Liver (tissue), 7 donors: ENCODE measurements at regions not wholly inside any gene's neighbourhood (a gene's known extent, or its start where the extent isn't known, plus 50 kb on each side); places are given as distances from the start of the nearest gene placed in this dataset.

ENCODE experiments used
- DNase-seq: peaks from one replicate; pipeline ENCODE4 v3.0.0-alpha.2; 2017; ENCODE audit warnings: low spot score
- H3K27ac ChIP-seq, 2 donors: one replicate each; pipeline ENCODE4 v1.7.0; 2013; ENCODE audit warnings: inconsistent platforms in 2 of 2, low read length in 2 of 2, control low read depth in 1 of 2, low read depth in 1 of 2, mild to moderate bottlenecking in 1 of 2
- H3K27me3 ChIP-seq, 4 donors: one replicate each; pipeline versions ENCODE4 v1.6.1 to v1.7.0; 2013; ENCODE audit warnings: low read length in 3 of 4, inconsistent platforms in 1 of 4, mild to moderate bottlenecking in 1 of 4, moderate library complexity in 1 of 4; ENCODE audit not compliant: control insufficient read depth in 4 of 4, insufficient read depth in 4 of 4
- H3K36me3 ChIP-seq, 4 donors: one replicate each; pipeline versions ENCODE4 v1.6.1 to v1.7.0; 2013; ENCODE audit warnings: low read length in 3 of 4, mild to moderate bottlenecking in 3 of 4, low read depth in 1 of 4, moderate library complexity in 1 of 4; ENCODE audit not compliant: control insufficient read depth in 4 of 4, insufficient read depth in 3 of 4
- H3K4me1 ChIP-seq, 4 donors: one replicate each; pipeline versions ENCODE4 v1.6.1 to v1.7.0; 2013; ENCODE audit warnings: low read length in 3 of 4, mild to moderate bottlenecking in 3 of 4, moderate library complexity in 1 of 4; ENCODE audit not compliant: control insufficient read depth in 4 of 4, insufficient read depth in 4 of 4
- H3K4me3 ChIP-seq, 3 donors: one replicate each; pipeline versions ENCODE4 v1.6.1 to v1.7.0; 2013; ENCODE audit warnings: low read length in 3 of 3, control low read depth in 1 of 3, low read depth in 1 of 3, mild to moderate bottlenecking in 1 of 3
- H3K9ac ChIP-seq, 2 donors: one replicate each; pipeline ENCODE4 v1.7.0; 2013; ENCODE audit warnings: low read length in 2 of 2, mild to moderate bottlenecking in 2 of 2, moderate library complexity in 2 of 2, control low read depth in 1 of 2, low read depth in 1 of 2
- H3K9me3 ChIP-seq, 4 donors: one replicate each; pipeline versions ENCODE4 v1.6.1 to v1.7.0; 2013; ENCODE audit warnings: low read length in 3 of 4; ENCODE audit not compliant: control insufficient read depth in 4 of 4
- ATF3 ChIP-seq: IDR thresholded peaks from 2 replicates; pipeline ENCODE4 v1.6.1; 2016; ENCODE audit warnings: antibody characterized with exemption
- EGR1 ChIP-seq, 2 donors: IDR thresholded peaks; 2 replicates each; pipeline ENCODE4 v1.6.1; 2016 to 2018; ENCODE audit warnings: antibody characterized with exemption in 2 of 2, low read depth in 2 of 2
- FOXA1 ChIP-seq: IDR thresholded peaks from 2 replicates; pipeline ENCODE4 v1.6.1; 2016; ENCODE audit warnings: antibody characterized with exemption
- FOXA2 ChIP-seq: IDR thresholded peaks from 2 replicates; pipeline ENCODE4 v1.6.1; 2016; ENCODE audit warnings: antibody characterized with exemption
- MAX ChIP-seq: IDR thresholded peaks from 2 replicates; pipeline ENCODE4 v1.6.1; 2016; ENCODE audit warnings: antibody characterized with exemption
- NR2F2 ChIP-seq: IDR thresholded peaks from 2 replicates; pipeline ENCODE4 v1.6.1; 2016; ENCODE audit warnings: antibody characterized with exemption
- RAD21 ChIP-seq, 2 donors: IDR thresholded peaks; 2 replicates each; pipeline ENCODE4 v1.6.1; 2016; ENCODE audit warnings: antibody characterized with exemption in 2 of 2, mild to moderate bottlenecking in 2 of 2
- REST ChIP-seq: IDR thresholded peaks from 2 replicates; pipeline ENCODE4 v1.6.1; 2016; ENCODE audit warnings: antibody characterized with exemption, mild to moderate bottlenecking
- RXRA ChIP-seq, 2 donors: IDR thresholded peaks; 2 replicates each; pipeline ENCODE4 v1.6.1; 2017 to 2018; ENCODE audit warnings: antibody characterized with exemption in 2 of 2, mild to moderate bottlenecking in 1 of 2
- ZBTB33 ChIP-seq: IDR thresholded peaks from 2 replicates; pipeline ENCODE4 v1.6.1; 2016; ENCODE audit warnings: antibody characterized with exemption
- WGBS: extraction: QIAGEN DNeasy Blood & Tissue Kit; methylation state at CpG from one replicate; pipeline ENCODE4 v1.1.7; 2013; 5-methylcytosine and 5-hydroxymethylcytosine counted together
- donor health status: healthy.
- donor health status: healthy.
- donor health status: healthy.
- donor health status: healthy.

GRCh38 chr15:26097216-26097615 is 234.1 kb upstream of the ATP10A start:
- no peak for DNase-seq
- WGBS: 87% methylated on average over 6 of the region's 6 CpGs
- TF ChIP-seq RXRA (IDR thresholded peaks at IDR 0.05) (no peak), RAD21 (IDR thresholded peaks at IDR 0.05) (no peak)
- H3K27me3 ChIP-seq: peaks cover 0 to 6% (median 0%) of the 10 kb centered on the region in 4 donors
- H3K4me3 ChIP-seq: no peak overlapping the region
- no peaks in the 10 kb centered on the region for H3K4me1 ChIP-seq
- H3K36me3 ChIP-seq: no peaks in the 10 kb centered on the region
- peaks cover 0 to 3% (median 0%) of the 10 kb centered on the region in 4 donors for H3K9me3 ChIP-seq
- no peak overlapping the region for H3K9ac ChIP-seq
- H3K27ac ChIP-seq: no peak overlapping the region

- Histone ChIP-seq H3K4me1 (no peaks in the 10 kb centered on the region), H3K4me3 (no peak overlapping the region), H3K36me3 (no peaks in the 10 kb centered on the region), H3K27ac (no peak overlapping the region), H3K9ac (no peak overlapping the region), H3K27me3 (peaks cover 0 to 6% (median 0%) of the 10 kb centered on the region in 4 donors), H3K9me3 (peaks cover 0 to 3% (median 0%) of the 10 kb centered on the region in 4 donors)
- 29% methylated on average over 3 of the region's 3 CpGs for WGBS
- no peak for DNase-seq
- TF ChIP-seq ZBTB33 (no peak), FOXA1 (no peak), MAX (no peak), ATF3 (no peak), RAD21 (IDR thresholded peaks at IDR 0.05) (no peak), REST (no peak), EGR1 (IDR thresholded peaks at IDR 0.05; ENCODE audit: low read depth in 2 of 2) (no peak)
Observed at GRCh38 chr15:26096581-26096980, 233.5 kb upstream of the ATP10A start.

GRCh38 chr15:26095710-26096330 is 232.7 kb upstream of the ATP10A start:
- no peaks in the 10 kb centered on the region for H3K4me1 ChIP-seq
- H3K9me3 ChIP-seq: peaks cover 0 to 3% (median 0%) of the 10 kb centered on the region in 4 donors
- H3K9ac ChIP-seq: no peak overlapping the region
- H3K36me3 ChIP-seq: no peaks in the 10 kb centered on the region
- 36% methylated on average over 24 of the region's 24 CpGs for WGBS
- TF ChIP-seq FOXA2 (no peak), RAD21 (IDR thresholded peaks at IDR 0.05) (peak; percentile 16 to 30), NR2F2 (no peak)
- H3K27ac ChIP-seq: no peak overlapping the region
- H3K27me3 ChIP-seq: peaks cover 0 to 6% (median 0%) of the 10 kb centered on the region in 4 donors
- DNase-seq: no peak
- no peak overlapping the region for H3K4me3 ChIP-seq
